Dermis blood vessel endothelial cell (primary cell): ENCODE measurements at regions not wholly inside any gene's neighbourhood (a gene's known extent, or its start where the extent isn't known, plus 50 kb on each side); places are given as distances from the start of the nearest gene placed in this dataset.

Source experiments
- DNase-seq: peaks from one replicate; pipeline ENCODE4 v3.0.0; 2010

DNA sequence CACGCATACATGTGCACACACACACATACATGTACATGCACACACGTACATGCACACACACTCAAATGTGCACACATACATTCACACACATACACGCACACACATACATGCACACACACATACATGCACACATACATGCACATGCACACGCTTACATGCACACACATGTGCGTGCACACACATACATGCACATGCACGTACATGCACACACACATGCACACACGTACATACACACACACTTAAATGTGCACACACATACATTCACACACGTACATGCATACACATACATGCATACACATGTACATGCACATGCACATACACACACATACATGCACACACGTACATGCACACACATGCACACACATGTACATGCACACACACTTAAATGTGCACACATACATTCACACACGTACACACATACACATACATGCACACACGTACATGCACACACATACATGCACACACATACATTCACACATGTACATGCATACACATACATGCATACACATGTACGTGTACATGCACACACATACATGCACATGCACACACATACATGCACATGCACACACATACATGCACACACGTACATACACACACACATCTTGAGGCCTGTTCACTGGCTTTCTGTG, 283.7 kb upstream of the ID2 start:
- DNase-seq: no peak

DNA sequence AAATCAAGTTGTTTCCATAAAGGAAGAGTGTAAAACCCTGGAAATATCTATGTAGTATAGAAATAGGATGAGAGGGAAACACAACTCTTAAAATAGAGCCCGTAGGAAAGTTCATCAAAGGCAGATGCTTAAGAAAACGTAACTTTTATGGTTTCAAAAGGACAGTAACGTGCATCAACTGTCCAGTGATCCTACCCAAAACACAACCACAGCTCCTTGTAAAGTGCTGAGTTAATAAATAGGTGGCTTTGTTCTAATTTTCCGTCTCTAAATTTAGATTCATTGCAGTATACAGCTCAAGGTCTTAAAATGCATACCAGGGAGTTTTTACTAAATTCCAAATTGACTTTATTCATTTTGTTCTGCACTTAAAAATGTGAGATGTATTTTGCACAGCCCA, 282.1 kb upstream of the ID2 start:
- DNase-seq: no peak

- DNase-seq: no peak
Measured at GRCh38 chr2:8400196-8400595, 281.7 kb upstream of the ID2 start.

- DNase-seq: no peak
Measured at GRCh38 chr2:8402222-8402621, 279.6 kb upstream of the ID2 start.

DNA sequence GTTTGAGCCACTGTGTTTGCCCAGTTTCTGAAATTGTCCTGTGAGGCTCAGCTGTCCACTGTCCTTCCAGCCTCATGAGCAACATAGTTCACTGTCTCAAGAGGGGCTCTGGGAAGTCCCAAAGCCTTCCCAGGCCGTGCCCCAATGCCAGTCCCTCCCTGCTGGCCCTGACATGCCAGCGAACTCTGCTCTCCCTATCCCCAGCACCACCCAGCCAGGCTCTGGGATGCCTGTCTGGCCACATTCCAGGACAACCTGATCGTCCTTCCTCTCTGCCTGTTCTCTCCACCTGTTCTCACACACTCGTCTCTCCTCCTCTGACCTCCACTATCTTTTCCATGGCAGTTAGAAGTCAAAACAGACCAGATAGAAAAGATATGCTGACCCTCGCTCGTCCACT, 278.0 kb upstream of the ID2 start:
- DNase-seq: no peak

GRCh38 chr2:8405334-8405733, 276.5 kb upstream of the ID2 start:
- no peak for DNase-seq

- DNase-seq: no peak
Measured at GRCh38 chr2:8406271-8406670, 275.6 kb upstream of the ID2 start.

- no peak for DNase-seq
Measured at GRCh38 chr2:8407332-8407731, 274.5 kb upstream of the ID2 start.

- DNase-seq: no peak
Measured at GRCh38 chr2:8408560-8409460, 273.0 kb upstream of the ID2 start.

- DNase-seq: no peak
Measured at GRCh38 chr2:8409461-8410260, 272.2 kb upstream of the ID2 start.

GRCh38 chr2:8412082-8412481, 269.8 kb upstream of the ID2 start:
- no peak for DNase-seq

DNA sequence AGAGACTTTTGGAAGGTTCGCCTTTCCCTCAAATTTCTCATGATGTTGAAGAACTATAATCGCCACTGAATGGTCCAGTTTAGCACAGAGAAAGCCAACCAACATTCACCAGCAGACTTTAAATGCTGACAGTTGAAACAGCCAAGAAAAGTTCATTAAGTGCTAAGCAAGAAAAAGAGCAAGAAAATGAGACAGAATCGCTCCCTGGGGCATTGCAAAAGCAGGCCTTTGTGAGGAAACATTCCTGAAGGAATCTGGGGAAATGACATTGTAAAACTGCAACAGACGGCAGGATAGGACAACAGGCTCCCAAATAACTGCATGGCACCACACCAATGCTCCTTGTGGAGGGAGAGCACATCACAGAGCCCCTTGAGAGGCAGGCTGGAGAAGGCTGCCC, 269.3 kb upstream of the ID2 start:
- no peak for DNase-seq

GRCh38 chr2:8413589-8414135, 268.2 kb upstream of the ID2 start:
- no peak for DNase-seq

DNA sequence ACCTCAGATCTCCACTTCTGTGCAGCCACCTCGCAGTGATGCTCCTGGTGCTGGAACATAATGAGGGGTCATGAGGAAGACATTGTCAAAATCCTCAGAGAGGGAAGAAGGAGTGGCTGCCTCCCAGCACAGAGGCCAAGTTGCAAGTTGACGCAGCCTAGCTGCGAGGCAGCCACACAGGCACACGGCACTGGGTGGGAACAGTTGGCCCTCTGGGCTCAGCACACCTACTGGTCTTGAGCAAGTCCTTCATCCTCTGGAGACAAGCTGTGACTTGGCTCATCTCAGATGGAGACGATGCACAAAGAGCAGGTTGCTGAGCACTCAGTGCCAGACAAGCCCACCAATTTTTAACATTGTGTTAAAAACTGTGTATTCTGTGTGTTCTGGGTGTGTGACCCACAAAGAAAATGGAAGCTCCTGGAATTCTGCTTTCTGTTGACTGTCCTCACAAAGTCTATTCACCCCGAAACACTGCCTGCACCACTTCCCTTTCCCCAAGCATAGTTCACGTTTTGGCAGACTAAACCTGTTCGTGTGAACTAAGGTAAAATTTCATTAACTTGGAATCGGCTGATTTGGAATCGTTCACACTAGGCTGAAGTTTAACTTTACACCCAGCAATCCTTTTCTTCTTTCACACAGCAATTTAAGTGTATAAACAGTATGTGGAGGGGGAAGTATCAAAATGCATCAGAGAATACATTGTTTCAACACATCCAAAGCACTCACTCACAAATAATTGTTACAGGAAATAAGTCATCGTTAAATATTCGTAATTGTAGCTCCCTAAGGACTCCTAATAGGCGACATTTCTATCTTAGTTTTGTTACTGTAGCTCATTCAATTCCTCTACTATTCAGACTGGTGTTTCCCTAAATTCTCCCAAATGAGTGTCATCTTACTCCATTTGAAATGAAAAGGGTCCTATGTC, 266.6 kb upstream of the ID2 start:
- DNase-seq: no peak

DNA sequence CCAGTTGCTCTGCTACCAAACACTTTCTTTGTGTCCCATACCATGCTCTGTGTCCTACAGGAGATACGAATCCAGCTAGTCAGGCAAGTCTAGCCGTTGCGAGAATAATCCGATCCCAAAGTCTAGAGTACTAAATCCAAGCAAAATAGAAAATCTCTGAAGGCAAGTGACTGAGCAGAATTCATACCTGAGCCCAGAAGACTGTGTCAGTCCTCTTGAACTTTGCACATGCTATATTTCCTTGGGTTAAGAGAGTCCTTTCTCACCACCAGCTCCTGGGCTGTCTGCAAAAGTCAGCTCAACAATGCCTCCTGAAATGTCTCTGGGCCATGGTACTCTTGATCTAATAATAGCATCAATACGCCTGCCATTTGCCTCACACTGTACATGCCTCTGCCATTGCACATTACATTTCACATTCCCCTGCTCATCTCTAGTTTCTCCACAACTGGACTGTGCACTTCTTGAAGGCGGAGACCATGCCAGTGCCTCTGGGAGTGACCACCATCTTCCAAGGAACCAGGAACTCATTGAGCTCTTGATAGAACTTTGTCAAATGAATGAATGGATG, 265.8 kb upstream of the ID2 start:
- no peak for DNase-seq

DNA sequence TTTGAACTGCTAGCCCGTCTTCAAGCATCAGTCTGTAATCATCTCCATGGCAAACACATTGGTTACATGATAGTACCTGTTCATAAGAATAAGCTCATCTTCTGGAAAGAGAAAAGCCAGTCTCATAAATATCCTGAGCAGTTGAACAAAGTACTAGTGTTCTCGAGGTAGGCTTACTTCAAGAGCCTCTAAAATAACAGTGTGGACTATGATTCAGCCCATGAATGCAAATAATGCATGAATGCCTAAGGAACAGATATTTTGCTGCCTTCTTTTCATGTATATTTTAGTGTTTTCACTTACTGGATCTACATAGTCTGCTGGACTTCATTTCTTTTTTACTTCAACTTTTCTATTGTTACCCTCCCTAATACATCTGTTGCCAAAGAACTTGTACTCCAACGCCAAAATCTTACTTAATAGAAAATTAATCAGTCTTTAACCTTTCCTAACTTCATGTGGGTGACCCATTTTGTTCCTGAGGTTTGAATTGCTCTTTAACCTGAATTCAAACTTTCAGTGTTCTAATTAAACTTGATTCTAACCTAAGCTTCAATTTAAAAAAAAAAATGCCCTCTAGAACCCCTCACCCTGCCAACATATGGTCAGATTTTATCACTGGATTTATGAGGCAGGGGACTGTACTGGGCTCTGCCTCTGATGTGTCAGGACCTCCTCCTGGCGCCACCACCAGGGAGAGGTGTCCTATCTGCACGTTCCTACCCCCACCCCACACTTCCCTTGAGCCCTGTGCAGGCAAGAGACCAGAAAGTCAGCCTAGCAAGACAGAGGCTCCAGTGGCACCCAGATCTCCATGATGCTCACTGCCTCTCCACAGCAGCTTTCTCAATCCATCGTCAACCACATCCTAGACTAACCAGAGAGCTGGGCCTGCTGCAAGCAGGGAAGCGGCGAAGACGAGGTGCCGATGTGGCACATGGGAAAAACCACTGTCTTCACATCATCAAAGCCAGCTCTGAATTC, 264.7 kb upstream of the ID2 start:
- no peak for DNase-seq

- DNase-seq: no peak
Measured at GRCh38 chr2:8418721-8419120, 263.1 kb upstream of the ID2 start.

DNA sequence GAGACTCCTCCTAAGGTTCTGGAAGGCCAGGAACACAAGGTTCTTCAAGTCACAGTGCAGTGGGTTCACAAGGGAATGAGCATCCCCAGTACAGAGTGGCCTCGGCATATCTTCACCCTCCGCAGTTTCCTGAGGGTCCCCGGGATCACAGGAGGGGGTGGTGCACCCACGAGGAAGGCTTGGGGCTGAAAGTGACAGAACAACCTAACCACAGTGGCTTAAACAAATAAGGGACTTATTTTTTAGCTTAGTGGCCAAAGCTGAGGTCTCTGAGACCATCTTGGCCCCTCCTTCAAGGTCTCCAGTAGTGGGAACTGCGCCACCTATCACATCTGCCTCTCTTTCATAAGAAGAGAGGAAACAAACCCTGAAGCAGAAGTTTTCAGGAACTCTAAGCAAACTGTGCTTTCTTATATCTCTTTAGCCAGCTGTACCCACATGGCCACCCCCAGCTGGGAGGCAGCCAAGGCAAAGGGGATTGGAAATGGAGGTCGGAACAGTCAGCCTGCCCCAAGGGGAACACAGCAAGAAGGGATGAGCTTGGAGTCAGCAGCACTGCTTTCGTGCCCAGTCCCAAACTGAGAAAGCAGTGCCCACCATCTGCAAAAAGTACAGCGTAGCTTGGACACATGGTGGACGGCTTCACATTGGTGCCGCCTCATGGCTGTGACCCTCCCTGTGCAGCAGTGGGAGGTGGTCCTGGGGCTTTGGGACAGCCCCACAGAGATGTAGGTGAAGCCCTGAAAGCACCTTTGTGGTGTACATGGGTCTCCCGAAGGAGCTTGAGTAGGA, 260.0 kb upstream of the ID2 start:
- no peak for DNase-seq

- DNase-seq: no peak
Measured at GRCh38 chr2:8422450-8422800, 259.4 kb upstream of the ID2 start.
